22Rv1 (cell line): ENCODE measurements at regions not wholly inside any gene's neighbourhood (a gene's known extent, or its start where the extent isn't known, plus 50 kb on each side); places are given as distances from the start of the nearest gene placed in this dataset.

Source experiments
- H3K27ac ChIP-seq: fragments of 450-650 bp; 2 replicates; pipeline ENCODE4 v1.5.1; 2017
- ZFX ChIP-seq: fragments of 450-650 bp; IDR thresholded peaks from 2 replicates; pipeline ENCODE4 v1.6.1; 2017; ENCODE audit warnings: antibody characterized with exemption, borderline replicate concordance
- TF ChIP-seq, protein P1 (sequence below): fragments of 450-650 bp; IDR thresholded peaks from 2 replicates; pipeline ENCODE4 v1.5.1; 2017; ENCODE audit warnings: mild to moderate bottlenecking

DNA sequence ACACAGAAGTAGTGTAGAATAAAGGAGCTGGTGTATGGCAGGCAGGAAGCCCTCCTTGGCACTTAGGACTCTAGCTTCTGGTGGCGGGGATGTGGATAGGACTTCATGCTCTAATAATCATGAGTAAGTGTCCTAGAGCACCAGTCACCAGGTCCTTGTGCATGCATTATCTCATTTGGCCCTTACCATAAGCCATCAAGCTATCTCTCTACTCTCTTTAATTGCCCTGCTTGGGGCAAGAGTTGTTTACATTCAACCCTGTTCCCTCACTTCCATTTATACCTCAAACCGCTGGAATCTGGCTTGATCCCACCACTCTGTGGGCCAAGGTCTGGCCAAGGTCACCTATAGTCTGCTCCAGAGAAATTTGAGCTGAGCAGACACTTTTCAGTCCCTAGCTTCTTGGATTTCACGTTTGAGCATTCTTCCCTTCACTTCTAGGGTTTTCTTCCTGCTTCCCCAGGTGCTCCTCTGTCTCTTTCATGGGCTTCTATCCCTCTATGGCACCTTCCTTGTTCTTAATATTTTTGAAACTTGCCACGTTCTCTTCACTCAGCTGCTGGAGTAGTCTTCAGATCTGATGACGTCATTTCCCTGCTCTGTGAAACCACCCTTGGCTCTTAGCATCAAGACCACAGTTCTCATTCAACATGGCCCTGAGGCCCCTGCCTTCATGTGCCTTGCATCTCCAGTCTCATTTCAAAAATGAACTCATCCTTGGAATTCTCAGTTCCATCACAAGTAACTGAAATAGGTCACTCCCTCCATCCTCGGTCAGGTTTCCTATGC, 94.9 kb upstream of the GATA6 start:
- TF ChIP-seq ZFX: no peak
- TF ChIP-seq, protein P1, sequence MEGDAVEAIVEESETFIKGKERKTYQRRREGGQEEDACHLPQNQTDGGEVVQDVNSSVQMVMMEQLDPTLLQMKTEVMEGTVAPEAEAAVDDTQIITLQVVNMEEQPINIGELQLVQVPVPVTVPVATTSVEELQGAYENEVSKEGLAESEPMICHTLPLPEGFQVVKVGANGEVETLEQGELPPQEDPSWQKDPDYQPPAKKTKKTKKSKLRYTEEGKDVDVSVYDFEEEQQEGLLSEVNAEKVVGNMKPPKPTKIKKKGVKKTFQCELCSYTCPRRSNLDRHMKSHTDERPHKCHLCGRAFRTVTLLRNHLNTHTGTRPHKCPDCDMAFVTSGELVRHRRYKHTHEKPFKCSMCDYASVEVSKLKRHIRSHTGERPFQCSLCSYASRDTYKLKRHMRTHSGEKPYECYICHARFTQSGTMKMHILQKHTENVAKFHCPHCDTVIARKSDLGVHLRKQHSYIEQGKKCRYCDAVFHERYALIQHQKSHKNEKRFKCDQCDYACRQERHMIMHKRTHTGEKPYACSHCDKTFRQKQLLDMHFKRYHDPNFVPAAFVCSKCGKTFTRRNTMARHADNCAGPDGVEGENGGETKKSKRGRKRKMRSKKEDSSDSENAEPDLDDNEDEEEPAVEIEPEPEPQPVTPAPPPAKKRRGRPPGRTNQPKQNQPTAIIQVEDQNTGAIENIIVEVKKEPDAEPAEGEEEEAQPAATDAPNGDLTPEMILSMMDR: no peak
- no peak overlapping the region for H3K27ac ChIP-seq

GRCh38 chr18:22080035-22080434, 89.4 kb upstream of the GATA6 start:
- peak overlapping the region; percentile 34 for H3K27ac ChIP-seq
- TF ChIP-seq, protein P1: no peak
- TF ChIP-seq ZFX: no peak

DNA sequence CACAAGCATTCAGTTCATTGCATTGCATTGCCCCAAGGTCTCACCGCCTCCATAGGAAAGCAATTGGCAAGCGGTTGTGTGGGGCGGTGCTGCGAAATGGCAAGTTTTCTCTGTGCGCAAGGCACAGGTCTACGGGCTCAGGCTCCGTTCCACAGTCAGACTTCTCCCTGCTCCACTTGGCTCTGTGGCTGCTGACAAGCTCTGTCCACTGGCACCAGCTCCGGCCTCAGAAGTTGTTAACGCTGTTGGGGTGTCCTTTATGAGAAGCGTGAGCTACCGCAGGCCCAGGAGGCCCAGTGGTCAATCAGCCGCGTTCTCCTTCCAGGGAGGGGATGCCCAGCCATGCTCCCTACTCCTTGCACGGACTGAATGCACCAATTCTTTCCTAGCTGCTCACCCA, 87.0 kb upstream of the GATA6 start:
- H3K27ac ChIP-seq: no peak overlapping the region
- TF ChIP-seq, protein P1: no peak
- TF ChIP-seq ZFX: no peak

DNA sequence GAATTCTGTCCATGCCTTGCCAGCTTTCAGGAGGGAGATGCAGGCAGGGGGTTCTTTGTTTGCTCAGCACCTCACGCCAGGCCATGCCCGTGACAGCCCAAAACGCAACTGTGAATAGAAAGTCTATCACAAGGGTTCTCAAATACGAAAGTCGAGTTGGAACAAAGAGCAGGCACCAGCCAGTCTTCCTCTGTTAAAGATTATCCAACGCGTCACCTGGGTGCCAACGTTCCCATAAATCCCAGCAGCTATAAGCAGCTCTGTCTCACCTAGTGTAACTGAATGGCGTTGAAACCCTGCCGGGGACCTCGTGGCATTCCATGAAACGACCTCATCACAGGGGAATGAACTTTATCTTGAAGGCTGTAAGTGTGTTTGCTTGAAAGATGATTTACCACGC, 84.8 kb upstream of the GATA6 start:
- TF ChIP-seq ZFX: no peak
- TF ChIP-seq, protein P1: no peak
- H3K27ac ChIP-seq: peak overlapping the region; percentile 55

DNA sequence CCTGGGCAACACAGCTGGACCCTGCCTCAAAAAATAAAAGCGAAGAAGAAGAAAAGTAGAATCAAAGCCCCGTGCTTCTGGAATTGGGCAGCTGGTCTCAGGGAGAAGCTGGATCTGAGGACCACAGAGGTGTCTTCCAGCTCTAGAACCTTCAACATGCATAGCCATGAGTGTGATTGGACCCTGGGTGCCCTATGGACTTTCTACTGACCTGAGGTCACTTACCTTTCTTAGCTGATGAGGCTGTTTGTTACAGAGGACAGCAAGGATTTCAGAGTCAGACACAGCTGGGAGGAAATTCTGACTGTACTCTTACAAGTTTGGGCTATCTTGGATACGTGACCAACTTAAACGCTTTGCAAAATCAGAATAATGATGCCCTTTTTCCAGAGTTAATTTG, 82.4 kb upstream of the GATA6 start:
- no peak for TF ChIP-seq ZFX
- TF ChIP-seq, protein P1: no peak
- no peak overlapping the region for H3K27ac ChIP-seq

GRCh38 chr18:22088029-22088428, 81.4 kb upstream of the GATA6 start:
- TF ChIP-seq ZFX: no peak
- TF ChIP-seq, protein P1: no peak

GRCh38 chr18:22088996-22089640, 80.3 kb upstream of the GATA6 start:
- TF ChIP-seq, protein P1: no peak
- no peak for TF ChIP-seq ZFX
- H3K27ac ChIP-seq: no peak overlapping the region

More at GRCh38 chr18:22088029-22088428, 81.4 kb upstream of the GATA6 start:
- no peak overlapping the region for H3K27ac ChIP-seq
